Non-pigmented ciliary epithelial cell (primary cell): ENCODE measurements at regions not wholly inside any gene's neighbourhood (a gene's known extent, or its start where the extent isn't known, plus 50 kb on each side); places are given as distances from the start of the nearest gene placed in this dataset.

Experiments used
- DNase-seq: peaks from one replicate; pipeline ENCODE4 v3.0.0-alpha.2; 2010; ENCODE audit warnings: low read depth

GRCh38 chr11:23353611-23354010 lies 493.3 kb upstream of the CCDC179 start:
- DNase-seq: no peak

GRCh38 chr11:23359297-23359696 lies 499.0 kb upstream of the CCDC179 start:
- peak; percentile 92 for DNase-seq

GRCh38 chr11:23364076-23364475 lies 503.8 kb upstream of the CCDC179 start:
- DNase-seq: no peak

- no peak for DNase-seq
These were observed 510.5 kb upstream of the CCDC179 start for GRCh38 chr11:23370580-23371275.

GRCh38 chr11:23377909-23378308 lies 517.6 kb upstream of the CCDC179 start:
- DNase-seq: no peak

GRCh38 chr11:23391031-23391430 lies 530.8 kb upstream of the CCDC179 start:
- DNase-seq: no peak

GRCh38 chr11:23398052-23398451 lies 537.8 kb upstream of the CCDC179 start:
- no peak for DNase-seq

GRCh38 chr11:23399995-23400394 lies 539.7 kb upstream of the CCDC179 start:
- DNase-seq: no peak

- no peak for DNase-seq
These were observed 543.2 kb upstream of the CCDC179 start for GRCh38 chr11:23403210-23404185.

GRCh38 chr11:23404225-23405160 lies 544.2 kb upstream of the CCDC179 start:
- no peak for DNase-seq

GRCh38 chr11:23405350-23405937 lies 545.2 kb upstream of the CCDC179 start:
- DNase-seq: no peak

- no peak for DNase-seq
These were observed 546.0 kb upstream of the CCDC179 start for GRCh38 chr11:23406131-23406819.

GRCh38 chr11:23413057-23413456 lies 552.8 kb upstream of the CCDC179 start:
- no peak for DNase-seq

GRCh38 chr11:23423104-23423503 lies 562.8 kb upstream of the CCDC179 start:
- DNase-seq: no peak

- no peak for DNase-seq
These were observed 563.4 kb upstream of the CCDC179 start for GRCh38 chr11:23423656-23424055.

- DNase-seq: no peak
These were observed 565.1 kb upstream of the CCDC179 start for GRCh38 chr11:23425381-23425780.

- DNase-seq: no peak
These were observed 569.3 kb upstream of the CCDC179 start for GRCh38 chr11:23429569-23429968.

GRCh38 chr11:23453522-23453921 lies 593.2 kb upstream of the CCDC179 start:
- no peak for DNase-seq

- DNase-seq: no peak
These were observed 595.1 kb upstream of the CCDC179 start for GRCh38 chr11:23455321-23455891.

GRCh38 chr11:23457641-23458040 lies 597.4 kb upstream of the CCDC179 start:
- no peak for DNase-seq

GRCh38 chr11:23471878-23472277 lies 611.6 kb upstream of the CCDC179 start:
- no peak for DNase-seq
